IMR-90 (cell line): ENCODE measurements at regions not wholly inside any gene's neighbourhood (a gene's known extent, or its start where the extent isn't known, plus 50 kb on each side); places are given as distances from the start of the nearest gene placed in this dataset.
"Not testable (repeated sequence)": the region's sequence is repeated elsewhere in the genome, so short reads cannot be mapped to it uniquely, and the experiment has no call there.

Experiments
- BHLHE40 ChIP-seq: fragments of 150-350 bp; IDR thresholded peaks from 2 replicates; pipeline ENCODE4 v1.6.1; 2016; ENCODE audit warnings: mild to moderate bottlenecking, low read depth, low read length
- CEBPB ChIP-seq: IDR thresholded peaks from 2 replicates; pipeline ENCODE4 v1.6.1; 2012; ENCODE audit warnings: low read depth, low read length, improper control_type of control experiment
- FOS ChIP-seq: fragments of 150-350 bp; IDR thresholded peaks from 2 replicates; pipeline ENCODE4 v1.6.1; 2016; ENCODE audit warnings: low read depth, low read length
- MXI1 ChIP-seq: IDR thresholded peaks from 2 replicates; pipeline ENCODE4 v1.6.1; 2012; ENCODE audit warnings: low read depth, mild to moderate bottlenecking, low read length, moderate library complexity, borderline replicate concordance
- NFE2L2 ChIP-seq: fragments of 150-350 bp; IDR thresholded peaks from 2 replicates; pipeline ENCODE4 v1.6.1; 2016; ENCODE audit warnings: low read depth, mild to moderate bottlenecking, low read length
- POLR2A ChIP-seq: IDR thresholded peaks from 2 replicates; pipeline ENCODE4 v1.6.1; 2012; ENCODE audit warnings: mild to moderate bottlenecking, low read depth, low read length
- RAD21 ChIP-seq: IDR thresholded peaks from 2 replicates; pipeline ENCODE4 v1.6.1; 2012; ENCODE audit warnings: low read length, improper control_type of control experiment
- RCOR1 ChIP-seq: IDR thresholded peaks from 2 replicates; pipeline ENCODE4 v1.6.1; 2012; ENCODE audit warnings: mild to moderate bottlenecking, low read length, improper control_type of control experiment; ENCODE audit not compliant: insufficient replicate concordance
- RFX5 ChIP-seq: IDR thresholded peaks from 2 replicates; pipeline ENCODE4 v1.8.0; 2012; ENCODE audit warnings: low read depth, mild to moderate bottlenecking, low read length, moderate library complexity
- SMC3 ChIP-seq: fragments of 150-350 bp; IDR thresholded peaks from 2 replicates; pipeline ENCODE4 v1.6.1; 2016; ENCODE audit warnings: low read depth, mild to moderate bottlenecking, antibody characterized with exemption, low read length, moderate library complexity
- TF ChIP-seq, protein P1 (sequence below): conservative IDR thresholded peaks from 2 replicates; pipeline ENCODE4 v1.5.1; 2012; ENCODE audit warnings: mild to moderate bottlenecking, low read depth, low read length, improper control_type of control experiment
- TF ChIP-seq, protein P2 (sequence below): fragments of 150-350 bp; IDR thresholded peaks from 2 replicates; pipeline ENCODE4 v1.6.1; 2017; ENCODE audit warnings: mild to moderate bottlenecking, antibody characterized with exemption, low read length, low read depth
- TF ChIP-seq, protein P3 (sequence below): fragments of 150-350 bp; IDR thresholded peaks from 2 replicates; pipeline ENCODE4 v1.6.1; 2016; ENCODE audit warnings: low read depth, mild to moderate bottlenecking, low read length, moderate library complexity, borderline replicate concordance

DNA sequence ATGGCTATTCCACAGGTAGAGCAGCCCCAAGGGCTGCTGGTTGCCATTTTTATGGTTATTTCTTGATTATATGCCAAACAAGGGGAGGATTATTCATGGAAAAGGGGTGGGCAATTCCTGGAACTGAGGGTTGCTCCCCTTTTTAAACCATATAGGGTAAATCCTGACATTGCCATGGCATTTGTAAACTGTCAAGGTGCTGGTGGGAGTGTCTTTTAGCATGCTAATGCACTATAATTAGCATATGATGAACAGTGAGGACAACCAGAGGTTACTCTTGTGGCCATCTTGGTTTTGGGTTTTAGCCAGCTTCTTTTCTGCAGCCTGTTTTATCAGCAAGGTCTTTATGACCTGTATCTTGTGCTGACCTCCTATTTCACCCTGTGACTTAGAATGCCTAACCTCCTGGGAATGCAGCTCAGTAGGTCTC, 503.7 kb downstream of the IGSF11 start:
- TF ChIP-seq POLR2A, FOS, RAD21, NFE2L2, SMC3, RCOR1, BHLHE40, RFX5, MXI1, CEBPB: not testable (repeated sequence)
- TF ChIP-seq, protein P1, sequence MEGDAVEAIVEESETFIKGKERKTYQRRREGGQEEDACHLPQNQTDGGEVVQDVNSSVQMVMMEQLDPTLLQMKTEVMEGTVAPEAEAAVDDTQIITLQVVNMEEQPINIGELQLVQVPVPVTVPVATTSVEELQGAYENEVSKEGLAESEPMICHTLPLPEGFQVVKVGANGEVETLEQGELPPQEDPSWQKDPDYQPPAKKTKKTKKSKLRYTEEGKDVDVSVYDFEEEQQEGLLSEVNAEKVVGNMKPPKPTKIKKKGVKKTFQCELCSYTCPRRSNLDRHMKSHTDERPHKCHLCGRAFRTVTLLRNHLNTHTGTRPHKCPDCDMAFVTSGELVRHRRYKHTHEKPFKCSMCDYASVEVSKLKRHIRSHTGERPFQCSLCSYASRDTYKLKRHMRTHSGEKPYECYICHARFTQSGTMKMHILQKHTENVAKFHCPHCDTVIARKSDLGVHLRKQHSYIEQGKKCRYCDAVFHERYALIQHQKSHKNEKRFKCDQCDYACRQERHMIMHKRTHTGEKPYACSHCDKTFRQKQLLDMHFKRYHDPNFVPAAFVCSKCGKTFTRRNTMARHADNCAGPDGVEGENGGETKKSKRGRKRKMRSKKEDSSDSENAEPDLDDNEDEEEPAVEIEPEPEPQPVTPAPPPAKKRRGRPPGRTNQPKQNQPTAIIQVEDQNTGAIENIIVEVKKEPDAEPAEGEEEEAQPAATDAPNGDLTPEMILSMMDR = not testable (repeated sequence)
- TF ChIP-seq, protein P2, sequence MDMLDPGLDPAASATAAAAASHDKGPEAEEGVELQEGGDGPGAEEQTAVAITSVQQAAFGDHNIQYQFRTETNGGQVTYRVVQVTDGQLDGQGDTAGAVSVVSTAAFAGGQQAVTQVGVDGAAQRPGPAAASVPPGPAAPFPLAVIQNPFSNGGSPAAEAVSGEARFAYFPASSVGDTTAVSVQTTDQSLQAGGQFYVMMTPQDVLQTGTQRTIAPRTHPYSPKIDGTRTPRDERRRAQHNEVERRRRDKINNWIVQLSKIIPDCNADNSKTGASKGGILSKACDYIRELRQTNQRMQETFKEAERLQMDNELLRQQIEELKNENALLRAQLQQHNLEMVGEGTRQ = not testable (repeated sequence)
- TF ChIP-seq, protein P3, sequence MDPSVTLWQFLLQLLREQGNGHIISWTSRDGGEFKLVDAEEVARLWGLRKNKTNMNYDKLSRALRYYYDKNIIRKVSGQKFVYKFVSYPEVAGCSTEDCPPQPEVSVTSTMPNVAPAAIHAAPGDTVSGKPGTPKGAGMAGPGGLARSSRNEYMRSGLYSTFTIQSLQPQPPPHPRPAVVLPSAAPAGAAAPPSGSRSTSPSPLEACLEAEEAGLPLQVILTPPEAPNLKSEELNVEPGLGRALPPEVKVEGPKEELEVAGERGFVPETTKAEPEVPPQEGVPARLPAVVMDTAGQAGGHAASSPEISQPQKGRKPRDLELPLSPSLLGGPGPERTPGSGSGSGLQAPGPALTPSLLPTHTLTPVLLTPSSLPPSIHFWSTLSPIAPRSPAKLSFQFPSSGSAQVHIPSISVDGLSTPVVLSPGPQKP = not testable (repeated sequence)
